ENCODE measurements at regions not wholly inside any gene's neighbourhood (a gene's known extent, or its start where the extent isn't known, plus 50 kb on each side); places are given as distances from the start of the nearest gene placed in this dataset.

DNA sequence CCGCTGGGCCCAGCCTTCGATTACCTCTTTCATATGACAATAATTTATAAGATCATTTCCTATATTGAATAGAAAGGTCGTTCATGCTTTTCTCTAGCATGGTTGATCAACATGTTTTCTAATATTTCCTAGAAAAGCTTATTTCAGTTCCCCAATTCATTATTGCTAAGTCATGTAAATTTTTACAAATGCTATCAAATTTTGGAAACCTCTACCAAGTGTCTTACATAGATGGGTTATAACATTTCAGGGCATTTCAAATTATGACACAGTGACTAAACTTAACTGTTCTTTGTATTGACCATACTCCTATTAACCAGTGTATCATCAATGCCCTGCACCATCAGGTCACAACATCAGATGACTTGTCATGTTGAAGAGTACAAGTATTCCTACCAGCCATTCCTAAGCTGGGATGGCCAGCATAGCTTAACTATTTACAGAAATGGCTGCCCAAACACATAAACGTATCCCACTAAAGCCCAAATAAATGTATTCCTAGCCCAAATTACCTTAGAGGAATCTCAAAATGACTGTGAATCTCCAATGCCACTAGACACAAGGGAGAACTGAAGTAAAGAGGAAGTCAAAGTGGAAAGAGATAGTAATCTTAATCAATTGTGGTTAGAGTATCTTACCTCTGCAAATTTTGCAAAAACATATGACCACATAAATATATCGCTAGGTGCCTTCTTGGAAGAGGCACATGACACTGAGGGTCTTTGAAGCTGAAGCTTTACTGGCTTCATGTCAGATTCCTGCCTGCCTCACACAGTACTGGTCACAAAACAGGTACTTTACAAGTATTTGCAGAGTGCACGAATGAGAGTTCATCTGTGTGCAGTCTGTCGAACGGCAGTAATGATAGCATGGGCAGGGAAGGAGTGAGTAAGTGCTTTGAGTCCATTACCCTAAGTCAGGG is 87.3 kb upstream of the TLK1 start:
- ChIA-PET POLR2A (interaction anchor here (0.6 kb wide), 1 partner anchor 156 kb away, joined by 3 read pairs; no protein-coding TSS in a partner anchor), CTCF (interaction anchor here (1.2 kb wide), 1 partner anchor 168 kb away, joined by 3 read pairs; no protein-coding TSS in a partner anchor)
- Mint-ChIP-seq H3K9me3 (peaks cover 44% of the 10 kb centered on the region), H3K4me3 (no peak overlapping the region), H3K4me1 (peaks cover 9% of the 10 kb centered on the region), H3K27ac (no peak overlapping the region), H3K36me3 (peaks cover 43% of the 10 kb centered on the region), H3K27me3 (ENCODE audit: low read depth) (peaks cover 2% of the 10 kb centered on the region)
- no peak for DNase-seq (ENCODE audit: low spot score)
- ATAC-seq: no peak
- no peak for TF ChIP-seq CBFB (CRISPR knock-in tag; IDR thresholded peaks at IDR 0.05; ENCODE audit: low read depth)
- TF ChIP-seq, protein P1, sequence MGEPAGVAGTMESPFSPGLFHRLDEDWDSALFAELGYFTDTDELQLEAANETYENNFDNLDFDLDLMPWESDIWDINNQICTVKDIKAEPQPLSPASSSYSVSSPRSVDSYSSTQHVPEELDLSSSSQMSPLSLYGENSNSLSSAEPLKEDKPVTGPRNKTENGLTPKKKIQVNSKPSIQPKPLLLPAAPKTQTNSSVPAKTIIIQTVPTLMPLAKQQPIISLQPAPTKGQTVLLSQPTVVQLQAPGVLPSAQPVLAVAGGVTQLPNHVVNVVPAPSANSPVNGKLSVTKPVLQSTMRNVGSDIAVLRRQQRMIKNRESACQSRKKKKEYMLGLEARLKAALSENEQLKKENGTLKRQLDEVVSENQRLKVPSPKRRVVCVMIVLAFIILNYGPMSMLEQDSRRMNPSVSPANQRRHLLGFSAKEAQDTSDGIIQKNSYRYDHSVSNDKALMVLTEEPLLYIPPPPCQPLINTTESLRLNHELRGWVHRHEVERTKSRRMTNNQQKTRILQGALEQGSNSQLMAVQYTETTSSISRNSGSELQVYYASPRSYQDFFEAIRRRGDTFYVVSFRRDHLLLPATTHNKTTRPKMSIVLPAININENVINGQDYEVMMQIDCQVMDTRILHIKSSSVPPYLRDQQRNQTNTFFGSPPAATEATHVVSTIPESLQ (CRISPR knock-in tag; IDR thresholded peaks at IDR 0.05): no peak

DNA sequence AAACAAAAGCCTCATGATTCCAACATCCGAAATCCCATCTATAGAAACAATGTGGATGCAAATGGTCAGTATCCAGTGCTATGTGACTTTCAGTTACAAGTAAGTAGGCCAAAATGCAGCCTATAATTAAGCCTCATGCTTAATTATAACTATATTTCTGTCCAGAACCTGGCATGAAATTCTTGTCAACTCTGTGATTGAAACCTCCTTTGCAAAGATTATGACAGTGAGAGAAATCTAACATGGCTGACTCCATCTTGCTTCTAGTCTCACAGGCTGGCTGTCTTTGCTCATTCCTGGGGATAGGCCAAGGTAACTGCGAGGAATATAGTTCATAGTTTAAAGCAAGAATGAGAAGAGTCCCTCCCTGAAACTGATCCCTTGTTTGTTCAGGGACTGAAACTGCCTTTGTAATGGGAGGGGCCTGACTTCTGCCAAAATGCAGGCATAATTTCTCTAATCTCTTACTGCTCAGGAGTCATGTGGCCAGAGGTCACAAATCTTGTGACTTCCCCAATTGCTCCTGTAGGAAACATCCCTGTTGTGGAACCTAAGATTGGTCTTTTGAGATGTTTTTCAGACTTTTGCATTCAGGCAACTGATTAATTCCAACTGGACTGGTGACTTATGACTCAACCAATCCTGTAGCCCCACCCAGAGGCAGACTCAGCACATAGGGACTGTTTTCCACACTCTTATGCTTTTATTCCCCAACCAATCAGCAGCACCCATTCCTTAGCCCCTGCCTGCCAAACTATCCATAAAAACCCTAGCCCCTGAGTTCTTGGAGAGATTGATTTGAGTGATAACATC is 84.5 kb upstream of the TLK1 start:
- ChIA-PET CTCF (interaction anchor here (1.3 kb wide), 1 partner anchor 171 kb away, joined by 4 read pairs; no protein-coding TSS in a partner anchor), POLR2A (no interaction called here)
- Mint-ChIP-seq H3K4me1 (peaks cover 12% of the 10 kb centered on the region), H3K9me3 (peaks cover 44% of the 10 kb centered on the region), H3K36me3 (peaks cover 43% of the 10 kb centered on the region), H3K27ac (no peak overlapping the region), H3K4me3 (no peak overlapping the region), H3K27me3 (ENCODE audit: low read depth) (peaks cover 2% of the 10 kb centered on the region)
- no peak for DNase-seq (ENCODE audit: low spot score)
- no peak for ATAC-seq
- TF ChIP-seq, protein P2, sequence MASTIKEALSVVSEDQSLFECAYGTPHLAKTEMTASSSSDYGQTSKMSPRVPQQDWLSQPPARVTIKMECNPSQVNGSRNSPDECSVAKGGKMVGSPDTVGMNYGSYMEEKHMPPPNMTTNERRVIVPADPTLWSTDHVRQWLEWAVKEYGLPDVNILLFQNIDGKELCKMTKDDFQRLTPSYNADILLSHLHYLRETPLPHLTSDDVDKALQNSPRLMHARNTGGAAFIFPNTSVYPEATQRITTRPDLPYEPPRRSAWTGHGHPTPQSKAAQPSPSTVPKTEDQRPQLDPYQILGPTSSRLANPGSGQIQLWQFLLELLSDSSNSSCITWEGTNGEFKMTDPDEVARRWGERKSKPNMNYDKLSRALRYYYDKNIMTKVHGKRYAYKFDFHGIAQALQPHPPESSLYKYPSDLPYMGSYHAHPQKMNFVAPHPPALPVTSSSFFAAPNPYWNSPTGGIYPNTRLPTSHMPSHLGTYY (CRISPR knock-in tag; IDR thresholded peaks at IDR 0.05): no peak
- TF ChIP-seq SP1 (CRISPR knock-in tag; conservative IDR thresholded peaks at IDR 0.05) (no peak), ZNF232 (CRISPR knock-in tag; IDR thresholded peaks at IDR 0.05) (no peak), MYBL2 (CRISPR knock-in tag; IDR thresholded peaks at IDR 0.05) (no peak), ZNF263 (CRISPR knock-in tag; IDR thresholded peaks at IDR 0.05; ENCODE audit: low read depth) (no peak), FOXP1 (CRISPR knock-in tag; IDR thresholded peaks at IDR 0.05; ENCODE audit: borderline replicate concordance) (no peak), CREM (CRISPR knock-in tag; IDR thresholded peaks at IDR 0.05) (no peak), SMAD4 (CRISPR knock-in tag; IDR thresholded peaks at IDR 0.05) (no peak), FOXJ3 (CRISPR knock-in tag; IDR thresholded peaks at IDR 0.05; ENCODE audit: borderline replicate concordance) (no peak)
- TF ChIP-seq, protein P3, sequence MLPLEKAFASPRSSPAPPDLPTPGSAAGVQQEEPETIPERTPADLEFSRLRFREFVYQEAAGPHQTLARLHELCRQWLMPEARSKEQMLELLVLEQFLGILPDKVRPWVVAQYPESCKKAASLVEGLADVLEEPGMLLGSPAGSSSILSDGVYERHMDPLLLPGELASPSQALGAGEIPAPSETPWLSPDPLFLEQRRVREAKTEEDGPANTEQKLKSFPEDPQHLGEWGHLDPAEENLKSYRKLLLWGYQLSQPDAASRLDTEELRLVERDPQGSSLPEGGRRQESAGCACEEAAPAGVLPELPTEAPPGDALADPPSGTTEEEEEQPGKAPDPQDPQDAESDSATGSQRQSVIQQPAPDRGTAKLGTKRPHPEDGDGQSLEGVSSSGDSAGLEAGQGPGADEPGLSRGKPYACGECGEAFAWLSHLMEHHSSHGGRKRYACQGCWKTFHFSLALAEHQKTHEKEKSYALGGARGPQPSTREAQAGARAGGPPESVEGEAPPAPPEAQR (CRISPR knock-in tag; IDR thresholded peaks at IDR 0.05): no peak
- TF ChIP-seq, protein P4, sequence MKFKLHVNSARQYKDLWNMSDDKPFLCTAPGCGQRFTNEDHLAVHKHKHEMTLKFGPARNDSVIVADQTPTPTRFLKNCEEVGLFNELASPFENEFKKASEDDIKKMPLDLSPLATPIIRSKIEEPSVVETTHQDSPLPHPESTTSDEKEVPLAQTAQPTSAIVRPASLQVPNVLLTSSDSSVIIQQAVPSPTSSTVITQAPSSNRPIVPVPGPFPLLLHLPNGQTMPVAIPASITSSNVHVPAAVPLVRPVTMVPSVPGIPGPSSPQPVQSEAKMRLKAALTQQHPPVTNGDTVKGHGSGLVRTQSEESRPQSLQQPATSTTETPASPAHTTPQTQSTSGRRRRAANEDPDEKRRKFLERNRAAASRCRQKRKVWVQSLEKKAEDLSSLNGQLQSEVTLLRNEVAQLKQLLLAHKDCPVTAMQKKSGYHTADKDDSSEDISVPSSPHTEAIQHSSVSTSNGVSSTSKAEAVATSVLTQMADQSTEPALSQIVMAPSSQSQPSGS (CRISPR knock-in tag; IDR thresholded peaks at IDR 0.05; ENCODE audit: borderline replicate concordance, low read depth): no peak
- TF ChIP-seq, protein P5, sequence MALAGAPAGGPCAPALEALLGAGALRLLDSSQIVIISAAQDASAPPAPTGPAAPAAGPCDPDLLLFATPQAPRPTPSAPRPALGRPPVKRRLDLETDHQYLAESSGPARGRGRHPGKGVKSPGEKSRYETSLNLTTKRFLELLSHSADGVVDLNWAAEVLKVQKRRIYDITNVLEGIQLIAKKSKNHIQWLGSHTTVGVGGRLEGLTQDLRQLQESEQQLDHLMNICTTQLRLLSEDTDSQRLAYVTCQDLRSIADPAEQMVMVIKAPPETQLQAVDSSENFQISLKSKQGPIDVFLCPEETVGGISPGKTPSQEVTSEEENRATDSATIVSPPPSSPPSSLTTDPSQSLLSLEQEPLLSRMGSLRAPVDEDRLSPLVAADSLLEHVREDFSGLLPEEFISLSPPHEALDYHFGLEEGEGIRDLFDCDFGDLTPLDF (CRISPR knock-in tag; IDR thresholded peaks at IDR 0.05): no peak
